Lung microvascular endothelial cell (primary cell): ENCODE measurements at regions not wholly inside any gene's neighbourhood (a gene's known extent, or its start where the extent isn't known, plus 50 kb on each side); places are given as distances from the start of the nearest gene placed in this dataset.
"Not testable (repeated sequence)": the region's sequence is repeated elsewhere in the genome, so short reads cannot be mapped to it uniquely, and the experiment has no call there.

Experiments
- DNase-seq, 2 donors: peaks; one replicate each; pipeline versions ENCODE4 v3.0.0 to v3.0.0-alpha.2; 2010; ENCODE audit warnings: low read depth in 2 of 2

GRCh38 chr15:53843869-53844569 lies 84.6 kb upstream of the WDR72 start:
- no peak for DNase-seq

DNA sequence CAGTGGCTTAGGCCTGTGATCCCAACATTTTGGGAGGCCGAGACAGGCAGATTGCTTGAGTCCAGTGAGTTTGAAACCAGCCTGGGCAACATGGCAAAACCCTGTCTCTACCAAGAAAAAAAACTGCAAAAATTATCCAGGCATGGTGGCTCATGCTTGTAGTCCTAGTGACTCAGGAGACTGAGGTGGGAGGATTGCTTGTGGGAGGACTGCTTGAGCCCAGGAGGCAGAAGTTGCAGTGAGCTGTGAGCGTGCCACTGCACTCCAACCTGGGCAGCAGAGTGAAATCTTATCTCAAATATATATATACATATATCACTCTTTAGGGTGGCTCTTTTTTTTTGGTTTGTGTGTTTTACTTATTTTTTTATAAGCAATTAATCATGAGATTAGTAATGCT lies 83.7 kb upstream of the WDR72 start:
- DNase-seq = no peak

- no peak for DNase-seq
These were observed 82.2 kb upstream of the WDR72 start for GRCh38 chr15:53841651-53842050.

- DNase-seq = no peak
These were observed 81.2 kb upstream of the WDR72 start for GRCh38 chr15:53840681-53841080.

GRCh38 chr15:53837263-53837662 lies 77.8 kb upstream of the WDR72 start:
- no peak for DNase-seq

GRCh38 chr15:53836618-53837017 lies 77.2 kb upstream of the WDR72 start:
- DNase-seq = no peak

- DNase-seq = no peak
These were observed 75.8 kb upstream of the WDR72 start for GRCh38 chr15:53835309-53835708.

DNA sequence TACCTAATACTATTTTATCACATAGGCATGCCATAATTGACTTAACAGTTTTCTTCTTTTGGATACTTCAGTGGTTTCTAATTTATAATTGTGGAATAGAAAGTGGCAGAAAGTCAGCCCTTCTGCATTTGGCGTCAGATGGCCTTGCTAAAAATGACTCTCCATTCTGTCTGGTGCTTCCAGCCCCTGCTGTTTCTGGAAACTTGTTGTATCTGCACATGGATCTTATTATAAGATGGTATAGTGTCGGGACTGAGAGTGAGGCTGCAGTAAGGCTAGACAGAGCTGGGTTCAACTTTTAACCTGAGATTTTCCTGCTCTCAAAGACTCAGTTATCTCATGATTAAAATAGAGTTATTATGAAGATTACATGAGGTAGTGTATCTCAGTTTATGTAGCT lies 74.8 kb upstream of the WDR72 start:
- DNase-seq = no peak

DNA sequence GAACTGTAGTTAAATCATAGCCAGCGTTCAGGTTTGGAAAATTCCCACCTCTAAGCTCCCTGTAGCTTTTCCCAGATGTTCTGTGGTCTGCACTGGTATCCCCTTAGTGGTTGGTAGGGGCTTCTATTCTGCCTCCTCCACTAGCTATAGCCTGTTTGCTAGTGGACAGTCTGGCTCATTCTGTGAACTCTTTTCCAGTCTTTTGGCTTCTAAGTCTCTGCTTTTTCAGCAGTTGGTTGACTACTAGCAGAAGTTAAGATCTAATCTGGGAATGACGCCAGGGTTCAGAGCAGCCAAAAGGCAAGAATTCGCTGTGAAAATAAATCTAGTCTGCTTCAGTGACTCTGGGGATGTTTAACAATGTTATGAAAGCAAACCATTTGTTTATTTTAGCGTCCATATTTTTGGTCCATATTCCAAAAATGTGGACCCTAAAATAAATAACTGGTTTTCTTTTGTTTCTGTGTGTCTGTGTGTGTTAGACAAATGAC lies 73.7 kb upstream of the WDR72 start:
- no peak for DNase-seq

- no peak for DNase-seq
These were observed 72.7 kb upstream of the WDR72 start for GRCh38 chr15:53831907-53832770.

DNA sequence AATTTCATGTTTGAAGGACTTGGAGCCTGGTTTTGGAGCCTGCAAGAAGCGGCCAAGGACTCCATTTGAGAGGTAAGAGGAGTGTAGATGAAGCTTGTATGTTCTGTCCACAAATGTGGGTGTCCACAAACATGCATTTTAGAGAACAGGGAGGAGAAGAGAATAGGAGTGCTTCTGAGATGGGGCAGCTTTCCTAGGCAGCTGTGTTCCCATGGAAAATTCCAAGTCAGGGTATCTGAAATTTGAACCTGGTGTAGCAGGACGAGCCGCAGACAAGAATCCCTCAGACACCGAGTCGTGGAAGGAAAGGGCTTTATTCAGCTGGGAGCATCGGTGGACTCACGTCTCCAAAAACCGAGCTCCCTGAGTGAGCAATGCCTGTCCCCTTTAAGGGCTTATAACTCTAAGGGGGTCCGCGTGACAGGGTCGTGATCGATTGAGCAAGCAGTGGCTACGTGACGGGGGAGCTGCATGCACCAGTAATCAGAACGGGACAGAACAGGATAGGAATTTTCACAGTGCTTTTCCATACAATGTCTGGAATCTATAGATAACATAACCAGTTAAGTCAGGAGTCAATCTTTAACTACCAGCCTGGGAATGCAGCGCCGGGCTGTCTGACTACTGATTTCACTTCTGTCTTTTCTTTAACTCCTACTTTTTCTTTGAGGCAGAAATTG lies 71.4 kb upstream of the WDR72 start:
- no peak for DNase-seq

DNA sequence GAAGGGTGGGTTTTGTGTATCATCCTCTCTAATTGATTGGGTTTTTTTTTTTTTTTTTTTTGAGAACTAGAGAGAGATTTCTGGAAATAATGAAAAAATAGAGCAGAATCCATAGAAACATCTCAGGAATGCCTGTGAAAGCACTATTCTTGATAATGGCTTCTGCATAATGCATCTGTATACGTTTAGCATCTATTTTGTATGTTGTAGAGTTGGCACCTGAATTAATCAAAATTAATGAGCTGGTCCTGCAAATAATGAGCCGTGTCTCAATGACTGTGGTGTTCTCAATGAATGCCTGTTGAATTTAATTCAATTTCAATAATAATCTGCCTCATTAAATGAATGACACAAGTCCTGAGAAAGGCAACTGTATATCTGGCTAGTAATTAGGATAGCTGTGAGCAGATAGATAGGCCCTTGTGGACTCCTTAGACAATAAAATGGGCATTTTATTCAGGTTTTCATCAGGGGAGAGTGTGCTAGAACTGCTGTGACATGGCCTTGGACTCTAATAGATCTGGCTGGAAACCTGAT lies 70.5 kb upstream of the WDR72 start:
- no peak for DNase-seq

GRCh38 chr15:53829471-53829870 lies 70.0 kb upstream of the WDR72 start:
- DNase-seq = no peak

GRCh38 chr15:53827355-53827754 lies 67.9 kb upstream of the WDR72 start:
- DNase-seq = no peak

- peak in 1 of 2 donors; percentile 16 for DNase-seq
These were observed 52.1 kb upstream of the WDR72 start for GRCh38 chr15:53811530-53811929.

- DNase-seq = not testable (repeated sequence)
These were observed 50.8 kb upstream of the WDR72 start for GRCh38 chr15:53810306-53810705.
